Non-pigmented ciliary epithelial cell (primary cell): ENCODE measurements at regions not wholly inside any gene's neighbourhood (a gene's known extent, or its start where the extent isn't known, plus 50 kb on each side); places are given as distances from the start of the nearest gene placed in this dataset.
"Not testable (repeated sequence)": the region's sequence is repeated elsewhere in the genome, so short reads cannot be mapped to it uniquely, and the experiment has no call there.

Experiments
- DNase-seq: peaks from one replicate; pipeline ENCODE4 v3.0.0-alpha.2; 2010; ENCODE audit warnings: low read depth

DNA sequence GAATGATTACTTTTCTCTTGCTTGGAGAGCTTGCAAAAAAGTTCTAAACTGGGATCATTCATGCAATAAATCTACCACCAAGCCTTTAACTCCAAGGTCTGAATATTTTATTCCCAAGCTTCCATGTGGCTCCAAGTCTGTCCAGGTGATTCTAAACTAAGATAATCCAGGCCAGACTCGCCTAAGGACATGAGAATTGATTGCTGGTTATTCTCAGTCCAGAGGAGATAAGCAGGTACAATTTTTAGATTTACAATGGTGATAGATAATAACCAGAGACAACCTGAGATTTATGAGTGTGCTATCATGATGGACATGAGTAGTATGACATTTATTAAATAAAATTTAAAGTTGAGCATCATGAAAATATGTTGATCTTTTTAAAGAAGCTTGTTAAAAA lies 156.5 kb upstream of the SPRY2 start:
- no peak for DNase-seq

DNA sequence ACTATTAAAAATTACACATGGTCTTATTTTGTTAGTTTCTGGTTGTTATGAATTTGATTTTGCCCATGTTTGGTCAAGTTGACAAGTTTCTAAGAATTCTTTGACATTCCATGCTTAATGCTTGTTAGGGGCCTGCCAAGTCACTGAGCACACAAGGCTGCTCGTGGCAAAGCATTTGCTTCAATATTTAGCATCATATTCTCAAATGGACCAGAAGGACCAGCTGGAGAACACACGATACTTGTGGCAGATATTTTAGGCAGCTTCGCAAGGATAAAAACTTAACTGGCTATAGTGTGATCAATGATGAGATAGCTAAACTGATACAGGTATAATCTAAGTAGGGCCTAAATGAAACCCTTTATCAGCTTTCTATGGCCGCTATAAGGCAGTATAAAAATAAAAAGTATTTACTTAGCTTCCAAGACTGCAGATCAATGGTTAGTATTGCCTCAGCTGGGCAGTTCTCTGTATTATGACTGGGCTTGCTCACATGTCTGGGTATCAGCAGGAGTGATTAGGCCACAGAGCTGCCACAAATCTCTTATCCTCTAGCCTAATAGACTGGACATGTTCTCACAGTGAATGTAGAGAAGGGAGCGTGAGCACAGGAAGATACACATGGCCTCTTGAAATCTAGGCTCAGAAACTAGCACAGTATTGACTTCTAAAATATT lies 155.9 kb upstream of the SPRY2 start:
- DNase-seq = no peak

DNA sequence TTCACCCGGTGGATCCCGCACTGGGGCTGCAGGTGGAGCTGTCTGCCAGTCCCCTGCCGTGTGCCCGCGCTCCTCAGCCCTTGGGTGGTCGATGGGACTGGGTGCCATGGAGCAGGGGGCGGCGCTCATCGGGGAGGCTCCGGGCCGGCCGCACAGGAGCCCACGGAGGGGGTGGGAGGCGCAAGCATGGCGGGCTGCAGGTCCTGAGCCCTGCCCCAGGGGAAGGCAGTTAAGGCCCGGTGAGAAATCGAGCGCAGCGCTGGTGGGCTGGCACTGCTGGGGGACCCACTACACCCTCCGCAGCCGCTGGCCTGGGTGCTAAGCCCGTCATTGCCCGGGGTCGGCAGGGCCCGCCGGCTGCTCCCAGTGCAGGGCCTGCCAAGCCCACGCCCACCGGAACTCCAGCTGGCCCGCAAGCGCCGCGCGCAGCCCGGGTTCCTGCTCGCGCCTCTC lies 149.6 kb upstream of the SPRY2 start:
- DNase-seq = not testable (repeated sequence)

DNA sequence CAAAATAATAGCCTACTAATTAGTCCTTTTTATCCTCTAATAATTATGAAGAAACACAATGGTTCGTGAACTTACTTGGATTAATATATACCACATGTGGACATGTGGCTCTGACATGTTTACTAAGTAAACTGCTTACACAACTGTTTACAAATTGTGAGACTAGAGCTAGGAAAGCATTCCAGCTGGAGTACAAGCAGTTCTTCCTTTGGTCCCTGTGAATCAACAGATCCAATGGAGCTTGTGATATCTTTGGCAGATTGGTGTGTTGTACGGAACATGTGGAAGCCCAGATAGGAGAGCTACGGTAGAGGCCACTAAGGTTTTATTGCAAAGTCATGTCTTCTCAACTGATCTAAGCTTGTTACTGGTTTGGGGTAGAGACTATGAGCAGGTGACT lies 145.5 kb upstream of the SPRY2 start:
- no peak for DNase-seq

DNA sequence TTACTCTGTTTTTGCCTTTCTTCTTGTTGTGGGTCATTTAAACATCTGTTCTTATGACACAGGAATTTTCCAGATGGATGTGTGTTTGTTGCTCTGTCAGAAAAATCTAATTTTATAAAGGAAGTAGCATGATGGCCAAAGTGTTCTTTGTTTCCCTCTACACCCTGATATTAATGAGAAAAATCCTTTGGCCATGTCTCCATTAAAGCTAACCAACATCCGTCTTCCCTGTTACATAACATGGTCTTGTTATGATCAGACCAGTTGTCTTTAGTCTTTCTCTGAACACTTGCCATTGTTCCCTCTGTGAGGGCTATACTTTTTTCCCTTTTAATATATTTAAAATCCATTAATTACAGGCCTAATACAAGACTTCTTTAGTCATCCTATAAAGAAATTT lies 142.2 kb upstream of the SPRY2 start:
- DNase-seq = no peak

DNA sequence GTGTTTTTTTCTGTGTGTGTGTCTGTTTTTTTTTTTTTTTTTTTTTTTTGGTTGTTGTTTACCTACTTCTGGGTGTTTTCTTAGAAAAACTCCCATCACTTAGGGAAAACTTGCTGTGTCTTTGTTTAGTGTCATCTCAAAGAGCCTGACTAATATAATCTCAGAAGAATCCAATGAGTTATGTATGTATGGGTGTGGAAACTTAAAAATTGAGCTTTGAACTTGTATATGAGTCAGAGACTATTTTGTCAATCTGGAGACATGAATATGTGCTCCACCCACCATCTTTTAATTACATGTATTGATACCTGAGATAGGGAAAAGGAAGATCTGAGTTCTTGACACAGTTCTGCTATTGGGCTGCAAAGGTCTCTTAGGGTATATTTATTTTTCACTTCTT lies 140.7 kb upstream of the SPRY2 start:
- no peak for DNase-seq

DNA sequence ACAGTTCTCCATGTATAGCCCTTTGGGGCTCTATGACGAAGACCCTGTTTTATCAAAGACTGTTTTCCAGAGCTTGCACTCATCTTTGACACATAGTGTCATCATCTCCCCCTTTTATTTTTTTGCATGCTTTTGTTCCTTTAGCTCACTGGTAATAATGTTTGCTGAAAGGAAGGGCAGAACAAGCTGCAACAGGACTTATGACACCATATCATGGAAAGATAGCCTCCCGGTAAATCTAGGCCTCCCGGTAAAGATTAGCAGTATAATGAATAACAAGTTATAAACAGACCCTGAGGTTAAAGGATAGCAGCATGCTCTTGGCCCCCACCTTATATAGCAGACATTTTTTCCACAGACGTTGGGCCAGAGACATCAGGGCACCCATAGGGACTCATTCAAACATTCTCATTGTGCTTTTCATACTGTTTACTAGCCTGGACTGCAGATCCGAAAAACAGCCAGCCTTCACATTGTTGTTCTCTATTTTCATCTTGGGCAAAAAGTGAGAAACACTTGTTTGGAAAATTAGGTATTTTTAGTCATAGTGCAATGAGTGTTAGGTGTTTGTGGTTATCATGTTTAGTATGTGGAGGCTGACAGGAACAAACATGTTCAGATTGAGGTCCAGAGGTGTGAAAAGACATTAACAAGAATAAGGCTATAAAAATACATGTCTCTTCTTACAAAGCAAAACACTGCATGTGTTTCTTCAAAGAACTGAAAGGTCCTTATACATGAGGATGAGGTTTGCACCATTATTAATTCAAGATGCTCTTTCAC lies 136.9 kb upstream of the SPRY2 start:
- DNase-seq = no peak

DNA sequence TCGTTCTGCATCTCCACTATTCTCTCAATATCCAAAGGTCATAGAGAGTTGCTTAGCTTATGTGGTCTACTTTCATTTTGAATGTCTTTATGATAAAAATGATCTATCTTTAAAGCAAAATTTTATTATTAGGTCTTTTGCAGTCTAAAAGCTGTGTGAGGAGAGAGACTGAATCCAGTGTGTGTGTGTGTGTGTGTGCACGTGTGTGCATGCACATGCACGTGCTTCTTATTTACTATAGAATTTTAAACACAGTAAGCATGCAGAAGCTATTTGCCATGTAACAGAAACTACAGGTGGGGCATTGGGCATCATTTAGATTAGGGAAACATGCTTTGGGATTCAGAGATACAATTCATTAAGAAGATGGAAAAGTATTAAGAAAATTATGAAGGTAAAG lies 136.0 kb upstream of the SPRY2 start:
- no peak for DNase-seq

DNA sequence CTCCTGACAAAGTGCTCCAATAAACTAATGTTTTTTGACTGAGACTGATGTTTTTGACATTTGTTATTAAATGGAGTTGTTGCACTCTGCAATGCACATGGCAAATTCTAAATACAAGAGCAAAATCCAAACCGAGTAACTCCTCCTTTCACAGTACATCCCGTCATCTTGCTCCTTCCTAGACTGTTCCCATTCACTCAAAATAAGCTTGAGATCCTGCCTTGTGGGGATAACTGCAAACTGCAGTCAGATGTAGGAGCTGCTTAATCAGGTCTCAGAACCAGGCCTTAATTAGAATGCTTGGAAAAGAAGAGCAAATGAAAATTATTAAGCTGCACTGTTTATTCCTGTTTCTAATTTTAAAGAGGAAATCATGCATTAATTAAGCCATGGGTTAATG lies 134.8 kb upstream of the SPRY2 start:
- no peak for DNase-seq

DNA sequence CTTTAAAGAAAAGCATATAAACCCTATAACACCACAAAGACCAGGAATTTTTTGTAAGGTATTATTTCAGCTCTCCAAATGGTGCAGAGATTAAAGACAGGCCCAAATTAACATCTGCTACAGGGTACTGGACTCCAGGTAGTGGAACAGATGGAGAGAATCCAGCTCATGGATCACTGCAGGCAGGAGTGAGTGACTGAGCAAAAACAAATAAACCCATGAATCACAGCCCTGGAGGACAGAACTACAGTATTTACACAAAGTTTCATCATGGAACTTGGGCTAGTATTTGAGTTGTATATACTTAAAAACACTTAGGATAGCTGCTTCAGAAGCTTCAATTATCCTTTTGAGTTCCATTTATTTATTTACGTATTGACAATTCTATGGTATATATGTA lies 132.8 kb upstream of the SPRY2 start:
- DNase-seq = peak; percentile 50

DNA sequence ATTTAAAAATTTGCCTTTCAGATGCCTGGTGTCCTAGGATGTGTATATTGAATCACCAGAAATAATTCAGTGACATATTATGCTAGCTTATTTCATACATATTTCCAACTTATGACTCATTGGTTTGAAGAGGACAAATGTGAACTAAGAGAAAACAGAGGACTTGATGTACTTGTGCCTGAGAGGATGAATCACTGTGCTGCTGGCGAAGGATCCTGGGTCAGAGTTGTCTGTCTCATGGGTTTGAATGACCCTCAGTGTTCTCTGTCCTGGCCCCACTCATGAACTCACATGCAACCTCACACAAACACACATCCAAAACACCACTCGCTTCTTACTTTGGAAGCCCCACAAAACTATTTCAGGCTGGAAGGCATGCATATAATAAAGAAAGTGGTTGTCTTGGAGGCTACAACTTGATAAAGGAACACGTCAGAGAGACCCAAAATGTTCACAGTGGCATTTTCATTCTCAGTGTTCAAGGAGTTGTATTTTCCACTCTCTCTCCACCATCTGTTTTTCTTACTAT lies 129.0 kb upstream of the SPRY2 start:
- DNase-seq = peak; percentile 83

DNA sequence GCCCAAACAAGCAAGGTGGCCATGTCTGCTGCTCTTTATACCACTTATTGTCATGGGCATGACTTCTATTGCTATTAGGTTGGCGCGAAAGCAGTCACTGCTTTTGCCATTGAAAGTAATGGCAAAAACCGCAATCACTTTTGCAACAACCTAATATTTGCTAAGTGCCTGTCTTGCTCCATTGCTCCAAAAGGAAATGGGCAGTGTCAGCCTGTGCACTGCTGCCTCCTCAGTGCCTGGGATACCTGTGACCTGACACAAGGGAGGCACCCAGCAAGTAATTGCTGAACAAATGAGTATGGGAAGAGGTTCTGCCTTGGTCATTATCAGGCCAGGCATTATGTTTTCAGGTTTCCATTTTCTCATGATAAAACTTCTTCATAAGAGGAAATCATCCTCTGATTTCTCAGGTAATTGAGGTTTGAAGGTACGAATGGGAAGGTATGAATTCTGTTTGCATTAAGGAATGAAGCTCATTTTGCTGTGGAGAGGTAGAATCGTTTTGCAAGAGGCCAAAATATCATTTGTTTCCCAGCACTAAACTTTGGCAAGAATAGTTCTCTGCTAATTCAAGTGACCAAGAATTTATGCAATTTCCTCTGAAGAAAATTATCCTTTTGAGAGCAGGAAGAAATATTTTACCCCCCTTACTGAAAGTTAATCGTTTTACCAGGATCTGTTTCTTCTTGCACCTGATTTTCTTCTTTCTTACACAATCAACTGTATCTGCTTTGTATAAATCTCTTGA lies 128.4 kb upstream of the SPRY2 start:
- DNase-seq = no peak

DNA sequence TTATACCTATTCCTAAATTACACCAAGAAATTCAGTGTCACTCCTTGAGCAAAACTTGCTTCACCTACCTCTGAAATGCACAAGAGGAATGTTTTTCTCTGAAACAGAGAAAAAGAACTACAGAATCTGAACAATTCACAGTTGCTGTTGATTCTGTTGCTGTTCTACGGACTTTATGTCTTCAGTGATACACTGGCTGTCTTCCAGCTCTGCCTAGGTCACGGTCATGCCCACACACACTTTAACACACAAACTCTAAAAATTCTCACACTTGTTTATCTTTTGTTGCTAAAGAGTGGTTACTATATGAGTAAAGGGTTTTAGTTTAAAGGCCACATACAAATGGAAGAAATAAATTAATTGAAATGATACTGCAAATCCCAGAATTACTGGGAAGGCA lies 124.4 kb upstream of the SPRY2 start:
- DNase-seq = no peak

DNA sequence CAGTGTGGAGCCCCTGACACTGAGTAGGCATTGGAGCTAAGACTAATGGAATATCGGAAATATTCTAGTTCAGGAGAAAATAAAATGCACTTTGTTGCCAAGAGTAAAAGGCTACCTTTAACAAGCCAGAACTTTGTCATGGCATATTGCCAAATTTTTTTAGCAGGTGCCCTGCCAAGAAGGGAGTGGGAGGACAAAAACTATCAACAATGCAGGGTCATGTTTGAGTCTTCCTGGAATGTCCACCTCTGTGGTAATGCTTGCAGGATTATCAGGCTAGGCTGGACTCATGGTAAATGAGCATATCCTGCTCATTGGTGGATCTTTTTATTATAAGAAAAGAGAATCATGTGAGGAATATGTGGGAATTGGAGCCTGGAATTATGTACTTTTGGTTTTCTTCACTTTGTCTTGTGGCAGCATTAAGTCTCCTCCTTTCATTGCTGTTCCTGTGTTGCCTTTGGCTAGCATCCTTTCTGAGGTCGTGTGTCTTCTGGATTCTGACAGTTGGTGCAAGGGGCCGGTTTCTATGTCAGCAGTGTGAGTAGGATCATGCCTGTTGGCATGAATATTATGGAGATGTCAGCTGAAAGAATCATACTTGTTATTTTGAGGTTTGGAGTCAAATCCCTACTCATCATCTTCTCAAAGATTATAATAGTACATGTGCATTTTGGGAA lies 122.9 kb upstream of the SPRY2 start:
- no peak for DNase-seq

DNA sequence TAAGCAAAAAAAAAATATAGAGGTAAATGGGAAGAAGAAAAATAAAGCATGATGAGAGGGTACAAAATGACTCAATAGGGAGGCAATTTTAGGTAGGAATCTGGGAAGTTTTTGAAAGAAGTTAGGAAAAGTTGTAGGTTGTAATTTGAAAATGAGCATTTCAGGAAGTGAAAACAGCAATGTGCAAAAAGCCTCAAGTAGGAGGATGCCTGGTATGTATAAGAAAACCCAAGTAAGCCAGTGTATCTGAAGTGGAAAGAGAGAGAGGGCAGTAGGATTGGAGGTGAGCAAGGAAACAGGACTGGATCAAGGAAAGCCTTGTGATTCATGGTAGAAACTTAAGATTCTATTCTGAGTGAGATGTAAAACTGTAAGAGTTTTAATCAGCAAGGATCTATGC lies 121.6 kb upstream of the SPRY2 start:
- no peak for DNase-seq

DNA sequence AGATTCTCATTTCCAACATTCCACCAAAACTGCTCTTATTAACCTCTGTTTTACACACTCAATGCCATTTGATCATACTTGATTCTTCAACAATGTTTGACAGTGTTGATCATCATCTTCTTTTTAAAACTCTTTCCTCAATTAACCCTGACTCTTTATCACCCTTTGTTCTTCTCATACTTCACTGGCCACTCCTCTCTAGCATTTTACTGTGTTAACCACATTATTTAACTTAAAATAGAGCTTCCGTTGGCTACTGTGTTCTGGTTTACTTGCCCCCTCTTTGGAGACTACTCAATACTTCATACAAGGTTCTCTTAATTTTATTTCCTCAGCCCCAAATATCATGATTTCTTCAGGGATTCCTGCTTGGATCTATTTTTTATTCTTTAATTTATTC lies 121.1 kb upstream of the SPRY2 start:
- no peak for DNase-seq

DNA sequence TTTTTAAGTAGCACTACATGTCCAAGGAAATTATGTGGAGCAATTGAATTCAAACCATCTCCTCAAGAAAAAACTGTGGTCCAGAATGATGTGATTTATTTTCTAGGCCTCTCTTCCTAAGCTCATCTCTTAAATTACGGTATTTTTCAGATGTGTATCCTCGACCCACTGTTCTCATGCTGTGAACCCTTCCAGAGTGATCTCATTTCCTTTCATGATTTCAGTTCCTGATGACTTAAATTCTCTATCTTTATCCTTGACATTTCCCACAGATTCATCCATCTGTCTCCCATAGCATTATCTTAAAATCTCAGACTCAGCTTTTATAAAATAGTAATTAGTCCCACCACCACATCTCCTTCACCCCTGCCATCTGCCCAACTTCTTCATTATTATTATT lies 117.6 kb upstream of the SPRY2 start:
- DNase-seq = no peak

DNA sequence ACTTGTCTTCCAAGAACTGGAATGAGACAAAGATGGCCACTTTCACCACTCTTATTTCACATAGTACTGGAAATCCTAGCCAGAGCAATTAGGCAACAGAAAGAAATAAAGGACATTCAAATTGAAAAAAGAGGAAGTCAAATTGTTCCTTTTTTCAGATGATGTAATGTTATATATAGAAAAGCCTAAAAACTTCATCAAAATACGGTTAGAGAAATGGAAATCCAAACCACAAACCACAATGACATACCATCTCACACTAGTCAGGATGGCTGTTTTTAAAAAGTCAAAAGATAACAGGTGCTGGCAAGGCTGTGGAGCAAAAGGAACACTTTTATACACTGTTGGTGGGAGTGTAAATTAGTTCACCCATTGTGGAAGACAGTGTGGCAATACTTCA lies 113.3 kb upstream of the SPRY2 start:
- peak; percentile 66 for DNase-seq

DNA sequence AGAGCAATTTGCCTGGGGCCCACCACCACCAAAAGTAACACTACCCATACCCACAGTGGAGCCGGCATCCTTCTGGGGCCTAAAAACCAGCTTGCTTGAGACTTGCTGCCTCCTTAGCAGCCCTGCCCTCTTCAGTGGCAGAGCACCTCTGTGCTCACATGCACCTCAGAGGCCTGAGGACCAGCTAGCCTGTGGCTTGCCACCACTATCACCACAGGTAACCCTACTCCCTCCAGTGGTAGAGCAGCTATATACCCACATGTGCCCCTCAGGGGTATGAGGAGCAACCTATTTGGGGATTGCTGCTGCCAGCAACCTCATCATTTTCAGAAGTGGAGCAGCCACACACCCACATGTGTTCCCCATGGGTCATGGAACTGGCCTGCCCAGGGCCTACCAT lies 111.4 kb upstream of the SPRY2 start:
- no peak for DNase-seq

DNA sequence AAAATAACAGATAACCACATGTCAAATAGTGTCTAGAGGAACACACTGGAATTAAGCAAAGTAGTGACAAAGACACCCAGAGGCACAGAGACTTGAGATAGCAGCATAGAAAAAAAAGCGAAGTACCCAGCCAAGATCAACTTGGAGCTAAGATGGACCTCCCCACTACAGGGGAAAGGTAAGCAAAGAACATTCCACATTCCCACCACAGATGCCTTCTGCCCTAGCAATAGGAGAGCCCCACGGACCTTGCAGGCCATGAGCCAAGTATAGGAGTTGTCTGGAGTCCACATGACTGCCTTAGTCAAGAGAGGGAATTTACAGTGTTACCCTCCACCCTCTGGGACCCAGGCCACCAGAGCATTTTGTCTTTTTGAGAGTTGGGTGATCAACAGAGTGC lies 110.7 kb upstream of the SPRY2 start:
- no peak for DNase-seq

DNA sequence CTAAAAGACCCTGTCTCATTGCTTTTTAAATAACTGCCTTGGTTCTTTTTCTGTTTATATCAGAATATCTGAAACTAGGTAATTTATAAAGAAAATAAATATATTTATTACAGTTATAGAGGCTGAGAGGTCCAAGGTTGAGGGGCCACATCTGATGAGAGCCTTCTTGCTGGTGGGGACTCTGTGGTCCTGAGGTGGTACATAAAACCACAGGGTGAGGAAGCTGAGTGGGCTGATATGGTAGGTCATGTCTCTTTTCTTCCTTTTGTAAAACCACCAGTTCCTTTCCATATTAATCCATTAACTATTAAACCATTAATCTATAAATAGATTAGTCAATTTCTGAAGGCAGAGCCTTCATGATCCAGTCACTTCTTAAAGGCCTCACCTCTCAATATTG lies 109.5 kb upstream of the SPRY2 start:
- no peak for DNase-seq

DNA sequence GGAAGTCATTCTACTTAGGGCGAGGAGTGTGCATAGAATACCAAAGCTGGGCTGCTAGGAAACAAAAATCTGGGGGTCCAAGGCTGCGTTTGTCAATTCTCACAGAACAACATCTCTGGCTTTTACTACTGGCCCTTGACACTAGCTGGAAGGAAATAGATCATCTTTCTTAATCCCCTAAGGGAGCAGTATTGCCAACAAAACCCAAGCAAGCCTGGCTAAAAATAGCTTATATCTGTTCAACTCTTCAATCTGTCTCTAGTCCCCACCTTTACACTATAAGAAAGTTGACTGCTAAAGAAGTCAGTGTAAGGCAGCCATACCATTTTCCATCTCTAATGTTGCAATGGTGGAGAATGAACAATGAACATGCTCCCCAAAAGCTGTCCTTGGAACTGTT lies 107.8 kb upstream of the SPRY2 start:
- DNase-seq = no peak
